Loucy (cell line): ENCODE measurements at regions not wholly inside any gene's neighbourhood (a gene's known extent, or its start where the extent isn't known, plus 50 kb on each side); places are given as distances from the start of the nearest gene placed in this dataset.

Experiments
- H2AFZ ChIP-seq: fragments of 200-600 bp; sonication (generic); 2 replicates; pipeline ENCODE4 v1.6.0; 2016; ENCODE audit warnings: antibody characterized with exemption, mild to moderate bottlenecking, low read length, moderate library complexity
- H3F3A ChIP-seq: fragments of 200-600 bp; 2 replicates; pipeline ENCODE4 v1.6.0; 2016; ENCODE audit warnings: antibody characterized with exemption, low read depth, mild to moderate bottlenecking
- H3K27me3 ChIP-seq: fragments of 200-600 bp; sonication (generic); 2 replicates; pipeline ENCODE4 v1.6.1; 2014; ENCODE audit warnings: low read length, mild to moderate bottlenecking; ENCODE audit not compliant: insufficient read depth, poor library complexity, severe bottlenecking
- H3K36me3 ChIP-seq: fragments of 200-600 bp; sonication (generic); 2 replicates; pipeline ENCODE4 v1.6.1; 2016; ENCODE audit warnings: low read length; ENCODE audit not compliant: insufficient read depth
- H3K4me1 ChIP-seq: fragments of 200-600 bp; sonication (generic); 2 replicates; pipeline ENCODE4 v1.5.1; 2014; ENCODE audit warnings: low read length, mild to moderate bottlenecking; ENCODE audit not compliant: insufficient read depth, poor library complexity, severe bottlenecking
- H3K4me2 ChIP-seq: fragments of 200-600 bp; sonication (generic); 2 replicates; pipeline ENCODE4 v1.6.0; 2014; ENCODE audit warnings: antibody characterized with exemption, low read length, low read depth, mild to moderate bottlenecking; ENCODE audit not compliant: poor library complexity, severe bottlenecking
- H3K4me3 ChIP-seq: fragments of 200-600 bp; sonication (generic); 2 replicates; pipeline ENCODE4 v1.5.1; 2014; ENCODE audit warnings: low read length, mild to moderate bottlenecking, mixed read lengths; ENCODE audit not compliant: poor library complexity, severe bottlenecking
- H3K79me2 ChIP-seq: fragments of 200-600 bp; sonication (generic); 2 replicates; pipeline ENCODE4 v1.6.1; 2014; ENCODE audit warnings: low read length; ENCODE audit not compliant: insufficient read depth
- H3K9ac ChIP-seq: fragments of 200-600 bp; sonication (generic); 2 replicates; pipeline ENCODE4 v1.6.0; 2014; ENCODE audit warnings: mild to moderate bottlenecking, low read depth, low read length, moderate library complexity; ENCODE audit not compliant: poor library complexity, severe bottlenecking
- H3K9me2 ChIP-seq: fragments of 200-600 bp; sonication (generic); replicated peaks from 2 replicates; pipeline ENCODE4 v1.6.1; 2016; ENCODE audit warnings: low read depth, low read length, mixed read lengths
- H3K9me3 ChIP-seq: fragments of 200-600 bp; sonication (generic); 2 replicates; pipeline ENCODE4 v1.6.1; 2014; ENCODE audit warnings: mild to moderate bottlenecking, antibody characterized with exemption, low read length, low read depth; ENCODE audit not compliant: insufficient read depth
- H4K20me1 ChIP-seq: fragments of 200-600 bp; sonication (generic); 2 replicates; pipeline ENCODE4 v1.6.0; 2014; ENCODE audit warnings: antibody characterized with exemption, low read length, mild to moderate bottlenecking; ENCODE audit not compliant: insufficient read depth, poor library complexity, severe bottlenecking
- CTCF ChIP-seq: fragments of 200-600 bp; sonication (generic); conservative IDR thresholded peaks from 2 replicates; pipeline ENCODE4 v1.5.1; 2014; ENCODE audit warnings: mild to moderate bottlenecking, antibody characterized with exemption, low read length
- EZH2phosphoT487 ChIP-seq: fragments of 200-600 bp; IDR thresholded peaks from 2 replicates; pipeline ENCODE4 v1.6.1; 2018; ENCODE audit warnings: antibody characterized with exemption, mild to moderate bottlenecking, moderate library complexity, borderline replicate concordance

GRCh38 chr6:9647071-9647445 lies 767.8 kb downstream of the TFAP2A start:
- Histone ChIP-seq H2AFZ (no peak overlapping the region), H3K9me3 (no peaks in the 10 kb centered on the region), H3K9ac (no peak overlapping the region), H3K4me1 (no peaks in the 10 kb centered on the region), H4K20me1 (no peaks in the 10 kb centered on the region), H3F3A (no peaks in the 10 kb centered on the region), H3K4me2 (no peak overlapping the region), H3K36me3 (no peaks in the 10 kb centered on the region), H3K79me2 (no peaks in the 10 kb centered on the region), H3K9me2 (no peaks in the 10 kb centered on the region), H3K27me3 (no peaks in the 10 kb centered on the region), H3K4me3 (no peak overlapping the region)
- no peak for TF ChIP-seq EZH2phosphoT487
- no peak for TF ChIP-seq CTCF

GRCh38 chr6:9646342-9647070 lies 768.4 kb downstream of the TFAP2A start:
- Histone ChIP-seq H3K36me3 (no peaks in the 10 kb centered on the region), H3K9ac (no peak overlapping the region), H3K4me1 (no peaks in the 10 kb centered on the region), H3K9me2 (no peaks in the 10 kb centered on the region), H3K79me2 (no peaks in the 10 kb centered on the region), H3K4me3 (no peak overlapping the region), H3K9me3 (no peaks in the 10 kb centered on the region), H3K27me3 (no peaks in the 10 kb centered on the region), H3K4me2 (no peak overlapping the region), H4K20me1 (no peaks in the 10 kb centered on the region), H2AFZ (no peak overlapping the region), H3F3A (no peaks in the 10 kb centered on the region)
- TF ChIP-seq EZH2phosphoT487, result no peak
- TF ChIP-seq CTCF, result no peak

GRCh38 chr6:9638861-9639260 lies 776.0 kb downstream of the TFAP2A start:
- H4K20me1 ChIP-seq, result no peaks in the 10 kb centered on the region
- H3K9me3 ChIP-seq, result peaks cover 3% of the 10 kb centered on the region; the same call in 1 of the 2 replicates
- H3K9ac ChIP-seq, result no peak overlapping the region
- H3K4me3 ChIP-seq, result no peak overlapping the region
- no peak overlapping the region for H2AFZ ChIP-seq
- no peak overlapping the region for H3K4me2 ChIP-seq
- no peaks in the 10 kb centered on the region for H3K27me3 ChIP-seq
- no peaks in the 10 kb centered on the region for H3K79me2 ChIP-seq
- no peaks in the 10 kb centered on the region for H3K36me3 ChIP-seq
- TF ChIP-seq CTCF (no peak), EZH2phosphoT487 (no peak)
- H3K4me1 ChIP-seq, result no peaks in the 10 kb centered on the region
- H3K9me2 ChIP-seq, result no peaks in the 10 kb centered on the region
- no peaks in the 10 kb centered on the region for H3F3A ChIP-seq
